GM10266 (cell line): ENCODE measurements at regions not wholly inside any gene's neighbourhood (a gene's known extent, or its start where the extent isn't known, plus 50 kb on each side); places are given as distances from the start of the nearest gene placed in this dataset.

Source experiments
- DNase-seq: peaks from one replicate; pipeline ENCODE4 v3.0.0; 2012; ENCODE audit errors: extremely low spot score
- CTCF ChIP-seq: IDR thresholded peaks from 2 replicates; pipeline ENCODE4 v1.5.1; 2012; ENCODE audit warnings: mild to moderate bottlenecking, low read depth; ENCODE audit not compliant: control insufficient read depth, insufficient read depth; ENCODE audit errors: missing control alignments

- no peak for TF ChIP-seq CTCF
- no peak for DNase-seq
These were observed 96.1 kb downstream of the KCNJ2 start for GRCh38 chr17:70265471-70265870.

GRCh38 chr17:70266394-70266793, 97.1 kb downstream of the KCNJ2 start:
- no peak for TF ChIP-seq CTCF
- no peak for DNase-seq

- TF ChIP-seq CTCF, result no peak
- no peak for DNase-seq
These were observed 99.1 kb downstream of the KCNJ2 start for GRCh38 chr17:70268383-70268782.

GRCh38 chr17:70270554-70270953, 101.2 kb downstream of the KCNJ2 start:
- no peak for TF ChIP-seq CTCF
- no peak for DNase-seq

GRCh38 chr17:70271200-70271599, 101.9 kb downstream of the KCNJ2 start:
- DNase-seq, result no peak
- TF ChIP-seq CTCF, result no peak

- no peak for DNase-seq
- no peak for TF ChIP-seq CTCF
These were observed 102.3 kb downstream of the KCNJ2 start for GRCh38 chr17:70271672-70272071.

- TF ChIP-seq CTCF, result no peak
- no peak for DNase-seq
These were observed 104.9 kb downstream of the KCNJ2 start for GRCh38 chr17:70274255-70274654.
